PFSK-1 (cell line): ENCODE measurements at regions not wholly inside any gene's neighbourhood (a gene's known extent, or its start where the extent isn't known, plus 50 kb on each side); places are given as distances from the start of the nearest gene placed in this dataset.

Experiments
- POLR2AphosphoS5 ChIP-seq: IDR thresholded peaks from 2 replicates; pipeline ENCODE4 v1.6.1; 2012; ENCODE audit warnings: low read depth, mild to moderate bottlenecking, control low read depth, low read length, moderate library complexity
- TAF1 ChIP-seq: IDR thresholded peaks from 2 replicates; pipeline ENCODE4 v1.6.1; 2012; ENCODE audit warnings: low read length, control low read depth, borderline replicate concordance; ENCODE audit not compliant: insufficient read depth

GRCh38 chr13:78999494-78999893 lies 340.5 kb upstream of the OBI1 start:
- no peak for TF ChIP-seq POLR2AphosphoS5
- TF ChIP-seq TAF1 = no peak
